ENCODE measurements at regions not wholly inside any gene's neighbourhood (a gene's known extent, or its start where the extent isn't known, plus 50 kb on each side); places are given as distances from the start of the nearest gene placed in this dataset.

GRCh38 chr5:124377386-124377785 is 369.1 kb downstream of the ZNF608 start:
- no peak for TF ChIP-seq ZBTB33 (IDR thresholded peaks at IDR 0.05)
- no peak for TF ChIP-seq YY1 (IDR thresholded peaks at IDR 0.05)
- TF ChIP-seq NR2F2 (IDR thresholded peaks at IDR 0.05) = no peak
- TF ChIP-seq FOXA1 (IDR thresholded peaks at IDR 0.05) = no peak
- no peak for TF ChIP-seq ATF3 (IDR thresholded peaks at IDR 0.05)
- no peak for TF ChIP-seq HNF4A (conservative IDR thresholded peaks at IDR 0.05)
- no peak for TF ChIP-seq HNF4G (IDR thresholded peaks at IDR 0.05)
- TF ChIP-seq SP1 (IDR thresholded peaks at IDR 0.05) = no peak
- no peak for TF ChIP-seq GABPA (IDR thresholded peaks at IDR 0.05 in 1 of 2, conservative IDR thresholded peaks at IDR 0.05 in 1 of 2)
- TF ChIP-seq MAX (IDR thresholded peaks at IDR 0.05) = no peak
- TF ChIP-seq EGR1 (IDR thresholded peaks at IDR 0.05; ENCODE audit: low read depth in 2 of 2) = no peak
- Histone ChIP-seq H3K9ac (ENCODE audit: low read depth in 1 of 2, low read length in 2 of 2) (no peak overlapping the region), H3K27me3 (ENCODE audit: control insufficient read depth in 4 of 4, insufficient read depth in 4 of 4, low read length in 3 of 4) (no peaks in the 10 kb centered on the region), H3K4me3 (ENCODE audit: low read depth in 1 of 3, low read length in 3 of 3) (no peak overlapping the region), H3K27ac (ENCODE audit: low read depth in 1 of 2, low read length in 2 of 2) (no peak overlapping the region), H3K36me3 (ENCODE audit: control insufficient read depth in 4 of 4, insufficient read depth in 3 of 4, low read depth in 1 of 4, low read length in 3 of 4) (no peaks in the 10 kb centered on the region), H3K4me1 (ENCODE audit: control insufficient read depth in 4 of 4, insufficient read depth in 4 of 4, low read length in 3 of 4) (no peaks in the 10 kb centered on the region), H3K9me3 (ENCODE audit: control insufficient read depth in 4 of 4, low read length in 3 of 4) (peaks cover 0 to 5% (median under 1%) of the 10 kb centered on the region in 4 donors)
- DNase-seq (ENCODE audit: low spot score) = no peak
- WGBS = 88% methylated on average over 1 of the region's 1 CpG

- no peak for DNase-seq (ENCODE audit: low spot score)
- H3K27me3 ChIP-seq (ENCODE audit: control insufficient read depth in 4 of 4, insufficient read depth in 4 of 4, low read length in 3 of 4) = no peaks in the 10 kb centered on the region
- no peaks in the 10 kb centered on the region for H3K4me1 ChIP-seq (ENCODE audit: control insufficient read depth in 4 of 4, insufficient read depth in 4 of 4, low read length in 3 of 4)
- no peak overlapping the region for H3K27ac ChIP-seq (ENCODE audit: low read depth in 1 of 2, low read length in 2 of 2)
- H3K4me3 ChIP-seq (ENCODE audit: low read depth in 1 of 3, low read length in 3 of 3) = no peak overlapping the region
- no peaks in the 10 kb centered on the region for H3K9me3 ChIP-seq (ENCODE audit: control insufficient read depth in 4 of 4, low read length in 3 of 4)
- no peak for TF ChIP-seq RAD21 (IDR thresholded peaks at IDR 0.05)
- TF ChIP-seq EGR1 (IDR thresholded peaks at IDR 0.05; ENCODE audit: low read depth in 2 of 2) = no peak
- no peak for TF ChIP-seq SP1 (IDR thresholded peaks at IDR 0.05)
- no peak for TF ChIP-seq JUND (IDR thresholded peaks at IDR 0.05)
- TF ChIP-seq YY1 (IDR thresholded peaks at IDR 0.05) = no peak
- no peak for TF ChIP-seq TAF1 (conservative IDR thresholded peaks at IDR 0.05)
- TF ChIP-seq MAX (IDR thresholded peaks at IDR 0.05) = no peak
- TF ChIP-seq GABPA (IDR thresholded peaks at IDR 0.05 in 1 of 2, conservative IDR thresholded peaks at IDR 0.05 in 1 of 2) = no peak
- TF ChIP-seq FOXA1 (IDR thresholded peaks at IDR 0.05) = no peak
- TF ChIP-seq NR2F2 (IDR thresholded peaks at IDR 0.05) = no peak
- TF ChIP-seq RXRA (IDR thresholded peaks at IDR 0.05) = no peak
- TF ChIP-seq HNF4G (IDR thresholded peaks at IDR 0.05) = no peak
- TF ChIP-seq REST (IDR thresholded peaks at IDR 0.05) = no peak
- no peak for TF ChIP-seq ATF3 (IDR thresholded peaks at IDR 0.05)
- no peak for TF ChIP-seq CTCF (IDR thresholded peaks at IDR 0.05; ENCODE audit: low read depth, low read length, missing input control)
- no peak for TF ChIP-seq ZBTB33 (IDR thresholded peaks at IDR 0.05)
- TF ChIP-seq HNF4A (conservative IDR thresholded peaks at IDR 0.05) = no peak
- no peak for TF ChIP-seq FOXA2 (IDR thresholded peaks at IDR 0.05)
- H3K36me3 ChIP-seq (ENCODE audit: control insufficient read depth in 4 of 4, insufficient read depth in 3 of 4, low read depth in 1 of 4, low read length in 3 of 4) = no peaks in the 10 kb centered on the region
- no peak overlapping the region for H3K9ac ChIP-seq (ENCODE audit: low read depth in 1 of 2, low read length in 2 of 2)
- 92% methylated on average over 3 of the region's 3 CpGs for WGBS
These were observed 372.6 kb downstream of the ZNF608 start for GRCh38 chr5:124373883-124374282.
